Gastroesophageal sphincter (tissue), 3 donors: ENCODE measurements at regions not wholly inside any gene's neighbourhood (a gene's known extent, or its start where the extent isn't known, plus 50 kb on each side); places are given as distances from the start of the nearest gene placed in this dataset.

Experiments used
- CTCF ChIP-seq, 4 experiments: fragments of 200-600 bp in 2 of 4; fragments of 450-650 bp in 2 of 4; sonication (generic) in 1 of 4; IDR thresholded peaks; one replicate each; pipeline ENCODE4 v1.5.1; 2017 to 2019; ENCODE audit warnings: antibody characterized with exemption in 4 of 4, mild to moderate bottlenecking in 2 of 4, moderate library complexity in 2 of 4
- POLR2AphosphoS5 ChIP-seq: sonication (generic); formaldehyde crosslinking; IDR thresholded peaks from one replicate; pipeline ENCODE4 v1.6.1; 2017; ENCODE audit warnings: antibody characterized with exemption

- TF ChIP-seq POLR2AphosphoS5, result no peak
- TF ChIP-seq CTCF (IDR thresholded peaks at IDR 0.05), result no peak
Observed at GRCh38 chr7:84507529-84507928, 312.9 kb upstream of the SEMA3A start.
